Sigmoid colon (tissue), 4 donors: ENCODE measurements at regions not wholly inside any gene's neighbourhood (a gene's known extent, or its start where the extent isn't known, plus 50 kb on each side); places are given as distances from the start of the nearest gene placed in this dataset.

Source experiments
- CTCF ChIP-seq, 4 experiments: fragments of 450-650 bp in 3 of 4; fragments of 200-600 bp in 1 of 4; IDR thresholded peaks; one replicate each; pipeline ENCODE4 v1.5.1; 2016 to 2019; ENCODE audit warnings: antibody characterized with exemption in 4 of 4, mild to moderate bottlenecking in 3 of 4, moderate library complexity in 2 of 4
- EP300 ChIP-seq, 4 donors: sonication (generic); formaldehyde crosslinking; IDR thresholded peaks; one replicate each; pipeline ENCODE4 v1.6.1; 2017; ENCODE audit warnings: antibody characterized with exemption in 4 of 4

- TF ChIP-seq CTCF (IDR thresholded peaks at IDR 0.05) (no peak), EP300 (IDR thresholded peaks at IDR 0.05) (no peak)
Observed at GRCh38 chr4:110826656-110827055, 203.8 kb upstream of the PITX2 start.
